ENCODE measurements at regions not wholly inside any gene's neighbourhood (a gene's known extent, or its start where the extent isn't known, plus 50 kb on each side); places are given as distances from the start of the nearest gene placed in this dataset.
A peak's percentile ranks its signal among the peaks of the same experiment; 100 is the strongest.
"Not testable (repeated sequence)": the region's sequence is repeated elsewhere in the genome, so short reads cannot be mapped to it uniquely, and the experiment has no call there.

- DNase-seq (ENCODE audit: low read depth in 4 of 4, low spot score in 1 of 4): peak in 3 of 4 experiments; percentile 4 to 24 (median 15)
These were observed 78.0 kb upstream of the SLC25A36 start for GRCh38 chr3:140863580-140864009.

GRCh38 chr3:140870351-140870750 lies 71.3 kb upstream of the SLC25A36 start:
- no peak for DNase-seq (ENCODE audit: low read depth in 4 of 4, low spot score in 1 of 4)

GRCh38 chr3:140871022-140871421 lies 70.6 kb upstream of the SLC25A36 start:
- no peak for DNase-seq (ENCODE audit: low read depth in 4 of 4, low spot score in 1 of 4)

- DNase-seq (ENCODE audit: low read depth in 4 of 4, low spot score in 1 of 4): not testable (repeated sequence)
These were observed 69.5 kb upstream of the SLC25A36 start for GRCh38 chr3:140872165-140872564.

- DNase-seq (ENCODE audit: low read depth in 4 of 4, low spot score in 1 of 4): no peak
These were observed 58.1 kb upstream of the SLC25A36 start for GRCh38 chr3:140883428-140884040.

GRCh38 chr3:140885697-140886096 lies 55.9 kb upstream of the SLC25A36 start:
- DNase-seq (ENCODE audit: low read depth in 4 of 4, low spot score in 1 of 4): not testable (repeated sequence)

Measured in stimulated activated CD4-positive, alpha-beta T cell treated with anti-CD3 and anti-CD28 coated beads, Interleukin-1b, Interleukin-23, amount 100 ng/mL, for 24 hours (primary cell).